Stomach (tissue), 4 donors: ENCODE measurements at regions not wholly inside any gene's neighbourhood (a gene's known extent, or its start where the extent isn't known, plus 50 kb on each side); places are given as distances from the start of the nearest gene placed in this dataset.

Experiments used
- CTCF ChIP-seq, 7 experiments: fragments of 450-650 bp in 4 of 7; fragments of 200-600 bp in 3 of 7; sonication (generic) in 3 of 7; IDR thresholded peaks; one replicate each; pipeline ENCODE4 v1.5.1; 2016 to 2019; ENCODE audit warnings: antibody characterized with exemption in 7 of 7, control low read depth in 2 of 7, mild to moderate bottlenecking in 1 of 7
- EP300 ChIP-seq: sonication (generic); formaldehyde crosslinking; IDR thresholded peaks from one replicate; pipeline ENCODE4 v1.6.1; 2017; ENCODE audit warnings: antibody characterized with exemption
- POLR2A ChIP-seq, 4 donors: fragments of 450-650 bp; IDR thresholded peaks; one replicate each; pipeline ENCODE4 v1.6.1; 2016; ENCODE audit warnings: antibody characterized with exemption in 4 of 4, control low read depth in 2 of 4, mild to moderate bottlenecking in 1 of 4, moderate library complexity in 1 of 4
- POLR2AphosphoS5 ChIP-seq, 3 donors: sonication (generic); formaldehyde crosslinking; IDR thresholded peaks; one replicate each; pipeline ENCODE4 v1.6.1; 2016; ENCODE audit warnings: antibody characterized with exemption in 3 of 3

- TF ChIP-seq CTCF (IDR thresholded peaks at IDR 0.05) = no peak
- no peak for TF ChIP-seq POLR2AphosphoS5 (IDR thresholded peaks at IDR 0.05)
- no peak for TF ChIP-seq POLR2A (IDR thresholded peaks at IDR 0.05)
- no peak for TF ChIP-seq EP300
These were observed 348.8 kb downstream of the SH3GL2 start for GRCh38 chr9:17927616-17928015.
